SW480 (cell line): ENCODE measurements at regions not wholly inside any gene's neighbourhood (a gene's known extent, or its start where the extent isn't known, plus 50 kb on each side); places are given as distances from the start of the nearest gene placed in this dataset.
A peak's percentile ranks its signal among the peaks of the same experiment; 100 is the strongest.

Experiments used
- DNase-seq: peaks from one replicate; pipeline ENCODE4 v3.0.0-alpha.2; 2016; ENCODE audit warnings: low spot score

- no peak for DNase-seq
Measured at GRCh38 chr12:58139894-58140293, 198.5 kb downstream of the ATP23 start.

GRCh38 chr12:58140395-58140794 lies 199.0 kb downstream of the ATP23 start:
- no peak for DNase-seq

- no peak for DNase-seq
Measured at GRCh38 chr12:58142991-58143390, 201.6 kb downstream of the ATP23 start.

- DNase-seq: no peak
Measured at GRCh38 chr12:58143498-58143995, 202.2 kb downstream of the ATP23 start.

GRCh38 chr12:58148405-58148804 lies 207.0 kb downstream of the ATP23 start:
- DNase-seq: peak; percentile 11

- DNase-seq: no peak
Measured at GRCh38 chr12:58148976-58149375, 207.6 kb downstream of the ATP23 start.

- no peak for DNase-seq
Measured at GRCh38 chr12:58154359-58154758, 213.0 kb downstream of the ATP23 start.

GRCh38 chr12:58156697-58157096 lies 215.3 kb downstream of the ATP23 start:
- DNase-seq: no peak

GRCh38 chr12:58159941-58160340 lies 218.6 kb downstream of the ATP23 start:
- no peak for DNase-seq

GRCh38 chr12:58161773-58162172 lies 220.4 kb downstream of the ATP23 start:
- DNase-seq: no peak

- DNase-seq: no peak
Measured at GRCh38 chr12:58163021-58163420, 221.7 kb downstream of the ATP23 start.

GRCh38 chr12:58166643-58167042 lies 225.3 kb downstream of the ATP23 start:
- no peak for DNase-seq

GRCh38 chr12:58167622-58168021 lies 226.3 kb downstream of the ATP23 start:
- DNase-seq: no peak

- no peak for DNase-seq
Measured at GRCh38 chr12:58169826-58170225, 228.5 kb downstream of the ATP23 start.

GRCh38 chr12:58171914-58172313 lies 230.5 kb downstream of the ATP23 start:
- DNase-seq: no peak

GRCh38 chr12:58172433-58173073 lies 231.2 kb downstream of the ATP23 start:
- DNase-seq: no peak

GRCh38 chr12:58174316-58174715 lies 232.9 kb downstream of the ATP23 start:
- DNase-seq: no peak

GRCh38 chr12:58176296-58176869 lies 235.0 kb downstream of the ATP23 start:
- DNase-seq: peak; percentile 32

- no peak for DNase-seq
Measured at GRCh38 chr12:58177366-58177765, 236.0 kb downstream of the ATP23 start.

- DNase-seq: no peak
Measured at GRCh38 chr12:58184212-58184611, 242.8 kb downstream of the ATP23 start.

- DNase-seq: no peak
Measured at GRCh38 chr12:58186401-58186800, 245.0 kb downstream of the ATP23 start.

- no peak for DNase-seq
Measured at GRCh38 chr12:58186914-58187313, 245.5 kb downstream of the ATP23 start.

GRCh38 chr12:58189030-58189429 lies 247.7 kb downstream of the ATP23 start:
- DNase-seq: no peak

- no peak for DNase-seq
Measured at GRCh38 chr12:58189893-58190292, 248.5 kb downstream of the ATP23 start.
